NCI-H524 treated with DMSO at 0.1 percent for 48 hours (cell line): ENCODE measurements at regions not wholly inside any gene's neighbourhood (a gene's known extent, or its start where the extent isn't known, plus 50 kb on each side); places are given as distances from the start of the nearest gene placed in this dataset.
"Not testable (repeated sequence)": the region's sequence is repeated elsewhere in the genome, so short reads cannot be mapped to it uniquely, and the experiment has no call there.

Experiments
- DNase-seq: peaks from one replicate; lab custom pipeline; 2025; lab: John Stamatoyannopoulos, UW

GRCh38 chr10:63675171-63675570, 154.0 kb downstream of the REEP3 start:
- DNase-seq: no peak

GRCh38 chr10:63677001-63677400, 155.8 kb downstream of the REEP3 start:
- no peak for DNase-seq

- DNase-seq: not testable (repeated sequence)
These were observed 159.3 kb downstream of the REEP3 start for GRCh38 chr10:63680545-63680944.

- no peak for DNase-seq
These were observed 160.9 kb downstream of the REEP3 start for GRCh38 chr10:63681993-63682697.

- DNase-seq: not testable (repeated sequence)
These were observed 161.5 kb downstream of the REEP3 start for GRCh38 chr10:63682698-63683052.

- DNase-seq: no peak
These were observed 162.0 kb downstream of the REEP3 start for GRCh38 chr10:63683223-63683622.

- DNase-seq: no peak
These were observed 162.5 kb downstream of the REEP3 start for GRCh38 chr10:63683686-63684085.

GRCh38 chr10:63684257-63684936, 163.2 kb downstream of the REEP3 start:
- DNase-seq: no peak

GRCh38 chr10:63689768-63690167, 168.6 kb downstream of the REEP3 start:
- no peak for DNase-seq

GRCh38 chr10:63692220-63692896, 171.2 kb downstream of the REEP3 start:
- DNase-seq: no peak

GRCh38 chr10:63693021-63693420, 171.8 kb downstream of the REEP3 start:
- DNase-seq: not testable (repeated sequence)

GRCh38 chr10:63696205-63696604, 175.0 kb downstream of the REEP3 start:
- DNase-seq: no peak

- DNase-seq: no peak
These were observed 177.0 kb downstream of the REEP3 start for GRCh38 chr10:63697956-63698786.

GRCh38 chr10:63698787-63699150, 177.6 kb downstream of the REEP3 start:
- no peak for DNase-seq

- no peak for DNase-seq
These were observed 178.8 kb downstream of the REEP3 start for GRCh38 chr10:63699785-63700613.

- DNase-seq: no peak
These were observed 179.5 kb downstream of the REEP3 start for GRCh38 chr10:63700631-63701156.

- DNase-seq: no peak
These were observed 180.9 kb downstream of the REEP3 start for GRCh38 chr10:63702092-63702491.

- DNase-seq: no peak
These were observed 182.0 kb downstream of the REEP3 start for GRCh38 chr10:63703113-63703670.

GRCh38 chr10:63703740-63704345, 182.6 kb downstream of the REEP3 start:
- no peak for DNase-seq

GRCh38 chr10:63707254-63707910, 186.2 kb downstream of the REEP3 start:
- DNase-seq: no peak
